Daoy (cell line): ENCODE measurements at regions not wholly inside any gene's neighbourhood (a gene's known extent, or its start where the extent isn't known, plus 50 kb on each side); places are given as distances from the start of the nearest gene placed in this dataset.
"Not testable (repeated sequence)": the region's sequence is repeated elsewhere in the genome, so short reads cannot be mapped to it uniquely, and the experiment has no call there.

Source experiments
- DNase-seq: peaks from one replicate; pipeline ENCODE4 v3.0.0-alpha.2; 2015; ENCODE audit warnings: low read depth

DNA sequence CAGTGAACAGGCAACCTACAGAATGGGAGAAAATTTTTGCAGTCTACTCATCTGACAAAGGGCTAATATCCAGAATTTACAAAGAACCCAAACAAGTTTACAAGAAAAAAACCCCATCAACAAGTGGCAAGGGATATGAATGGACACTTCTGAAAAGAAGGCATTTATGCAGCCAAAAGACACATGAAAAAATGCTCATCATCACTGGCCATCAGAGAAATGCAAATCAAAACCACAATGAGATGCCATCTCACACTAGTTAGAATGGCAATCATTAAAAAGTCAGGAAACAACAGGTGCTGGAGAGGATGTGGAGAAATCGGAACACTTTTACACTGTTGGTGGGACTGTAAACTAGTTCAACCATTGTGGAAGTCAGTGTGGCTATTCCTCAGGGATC is 80.3 kb downstream of the ZNF474 start:
- not testable (repeated sequence) for DNase-seq

DNA sequence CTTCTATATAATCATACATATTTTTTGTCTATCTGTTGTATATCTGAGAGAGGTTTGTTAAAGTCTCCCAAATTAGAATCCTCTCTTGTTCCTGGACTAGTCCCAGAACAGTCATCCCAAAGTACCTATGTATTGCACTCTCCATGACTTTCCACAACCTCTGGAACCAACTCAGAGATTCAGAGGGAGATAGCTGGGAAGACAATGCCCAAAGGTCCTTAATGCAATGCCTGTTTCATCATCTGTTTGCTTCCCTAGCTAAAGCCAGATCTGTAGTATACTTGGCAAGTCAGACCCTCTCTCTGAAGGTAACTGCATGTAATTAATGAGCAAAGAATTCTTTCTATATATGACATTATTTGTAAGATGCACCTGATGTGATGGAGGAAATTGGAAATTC is 89.4 kb downstream of the ZNF474 start:
- no peak for DNase-seq

DNA sequence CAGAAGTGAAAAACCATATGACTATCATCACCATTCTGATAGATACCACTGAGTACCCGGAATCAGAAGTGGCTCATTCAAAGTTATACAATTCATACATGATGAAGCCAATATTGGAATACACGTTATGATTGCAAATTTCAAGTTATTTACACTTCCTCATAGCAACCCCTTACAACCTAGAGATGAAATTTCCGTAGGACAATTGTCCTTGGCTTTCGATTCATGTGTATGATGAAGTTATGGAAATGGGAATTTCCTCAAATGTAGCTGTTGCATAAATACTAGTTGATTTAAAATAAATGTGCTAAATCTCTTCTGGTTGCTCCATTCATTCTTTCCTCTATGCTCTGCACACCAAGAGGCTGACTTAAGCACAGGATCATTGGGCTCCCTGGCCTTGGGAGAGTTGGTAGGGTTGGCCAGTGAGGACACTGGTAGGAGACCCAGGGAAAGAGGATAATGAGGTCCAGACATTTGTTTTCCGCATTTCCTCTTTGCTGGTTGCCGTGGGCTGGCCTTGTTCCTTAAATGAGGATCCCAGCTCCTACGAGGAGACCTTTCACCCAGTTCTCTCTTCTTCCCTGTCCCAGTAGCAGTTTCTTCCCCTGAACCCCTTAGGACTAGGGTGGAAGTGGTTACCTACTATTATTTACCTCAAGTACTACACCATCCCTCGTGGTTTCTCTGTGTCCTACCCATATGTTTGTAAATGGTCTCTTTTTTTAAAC is 90.3 kb downstream of the ZNF474 start:
- no peak for DNase-seq

DNA sequence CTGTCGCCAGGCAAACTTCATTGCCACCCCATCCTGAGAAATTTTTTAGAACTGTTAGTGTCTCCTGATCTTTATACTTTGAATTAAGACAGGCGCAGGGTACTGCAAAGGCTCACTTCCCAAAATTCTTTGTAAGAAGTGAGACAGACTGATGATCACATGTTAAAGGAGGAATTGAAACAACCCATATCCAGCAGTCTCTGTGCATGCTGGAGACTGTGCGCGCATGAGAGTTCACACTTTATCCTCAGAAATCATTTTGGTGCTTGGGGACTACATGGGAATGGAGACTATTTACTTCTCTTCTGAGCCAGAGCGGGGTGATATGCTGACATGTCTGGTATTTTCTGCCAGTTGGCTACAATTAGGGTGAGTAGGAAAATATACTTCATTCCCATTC is 91.2 kb downstream of the ZNF474 start:
- DNase-seq = no peak

DNA sequence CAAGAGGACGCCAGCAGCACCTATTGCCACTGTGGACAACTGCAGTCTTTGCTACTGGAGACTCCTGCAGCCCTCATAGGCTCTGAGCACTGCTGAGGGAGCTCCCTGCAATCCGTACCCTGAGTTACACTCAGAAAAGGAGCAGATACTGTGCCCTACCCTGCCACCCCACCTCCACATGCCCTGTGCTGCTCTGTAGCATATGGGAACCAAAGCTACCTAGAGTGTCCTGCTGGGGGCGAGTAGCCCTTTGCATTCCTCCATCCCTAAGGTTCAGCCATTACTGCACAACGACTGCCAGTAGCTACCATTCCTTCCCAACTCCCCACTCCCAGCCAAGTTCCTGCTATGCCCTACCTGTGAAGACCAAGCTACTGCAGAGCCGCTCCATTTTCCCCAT is 90.2 kb upstream of the SNCAIP start:
- no peak for DNase-seq

DNA sequence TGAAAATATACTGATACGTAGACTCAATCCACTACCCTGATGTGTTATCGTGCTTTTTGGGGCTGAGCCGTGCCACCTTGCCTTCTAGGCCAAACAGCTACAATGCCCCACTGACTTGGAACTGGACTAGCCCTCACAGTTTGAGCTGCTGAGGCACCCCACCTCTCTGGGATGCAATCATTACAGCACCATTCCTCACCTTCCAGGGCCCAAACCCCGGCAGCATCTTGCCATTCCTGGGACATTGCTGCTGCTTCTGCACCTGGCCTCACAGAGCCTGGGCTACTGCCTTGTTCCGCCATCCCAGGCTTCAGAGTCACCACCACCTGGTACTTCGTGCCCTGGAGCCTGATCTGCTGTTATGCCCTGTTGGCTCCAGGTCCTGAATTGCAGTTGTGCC is 89.5 kb upstream of the SNCAIP start:
- no peak for DNase-seq

DNA sequence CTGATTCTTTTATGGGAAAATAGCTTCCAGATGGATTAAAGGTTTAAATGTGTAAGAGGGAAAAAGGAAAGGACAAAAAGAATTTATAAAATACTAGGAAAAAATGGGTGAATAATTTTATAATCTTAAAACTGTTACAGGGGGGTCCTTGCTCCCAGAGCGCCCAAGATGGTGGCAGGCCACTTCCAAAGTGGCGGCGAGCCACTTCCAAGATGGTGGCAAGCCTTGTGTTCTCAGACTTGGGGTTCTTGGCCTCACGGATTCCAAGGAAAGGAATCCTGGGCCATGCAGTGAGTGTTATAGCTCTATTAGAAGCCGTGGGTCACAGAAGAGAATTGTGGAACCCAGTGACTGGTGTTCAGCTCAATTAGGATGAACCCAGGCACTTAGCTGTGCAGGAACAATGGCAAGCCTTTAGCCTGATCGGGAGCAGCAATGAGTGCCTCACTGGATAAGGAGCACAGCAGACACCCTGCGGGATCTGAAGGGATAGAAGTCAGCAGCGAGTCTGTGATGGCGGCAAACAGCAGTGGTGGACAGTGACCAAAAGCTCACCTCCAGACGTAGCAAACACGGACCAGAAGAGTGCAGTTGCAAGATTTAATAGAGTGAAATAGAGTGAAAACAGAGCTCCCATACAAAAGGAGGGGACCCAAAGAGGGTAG is 83.2 kb upstream of the SNCAIP start:
- no peak for DNase-seq

DNA sequence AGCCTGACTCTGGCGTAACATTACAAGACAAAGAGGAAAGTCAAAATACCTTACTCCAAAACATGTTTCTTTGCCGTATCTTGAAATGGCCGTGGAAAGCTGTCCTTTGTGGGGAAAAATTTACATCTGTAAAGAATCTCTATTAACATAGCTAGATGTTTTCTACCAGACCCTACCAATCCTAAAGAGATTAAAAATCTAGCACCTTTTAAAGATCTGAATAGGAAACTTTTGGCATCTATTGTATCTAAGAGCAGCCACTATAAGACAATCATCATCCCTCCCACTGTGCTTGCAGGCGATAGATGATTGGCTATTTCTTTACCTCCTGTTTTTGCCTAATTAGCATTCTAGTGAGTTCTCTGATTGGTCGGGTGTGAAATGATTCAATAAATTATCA is 82.5 kb upstream of the SNCAIP start:
- no peak for DNase-seq

DNA sequence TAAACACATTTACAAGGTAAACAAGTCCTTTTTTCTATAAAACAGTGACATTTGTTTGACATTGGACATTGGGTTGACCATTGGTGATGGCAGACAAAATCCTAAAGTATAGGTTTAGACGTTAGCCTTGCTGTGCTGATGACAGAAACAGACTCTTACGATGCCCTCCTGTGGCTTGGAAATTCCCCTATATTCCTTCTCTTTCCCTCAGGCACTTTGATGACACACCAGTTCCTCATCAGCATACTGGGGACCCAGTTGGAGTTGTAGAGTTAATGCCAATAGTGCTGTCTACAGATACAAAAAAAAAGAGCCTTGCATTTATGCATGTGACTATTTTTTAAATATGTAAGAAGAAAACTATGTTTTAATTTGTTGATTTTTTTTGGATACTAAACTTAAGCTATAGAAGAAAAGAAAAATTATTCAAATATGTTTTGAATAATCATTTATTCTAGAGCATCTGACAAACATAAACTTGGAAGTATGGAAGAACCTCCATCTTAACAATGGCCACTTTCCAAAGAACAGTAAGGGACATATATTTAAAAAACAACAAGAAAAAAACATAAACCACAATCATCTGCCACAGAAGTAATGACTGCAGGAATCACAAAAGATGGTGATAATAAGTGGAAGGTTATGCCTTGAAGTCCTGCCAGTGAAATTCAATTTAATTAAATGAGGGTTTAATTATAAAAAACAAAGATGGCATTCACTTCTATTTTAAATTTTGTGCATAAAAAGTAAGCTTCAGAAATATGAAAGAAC is 75.6 kb upstream of the SNCAIP start:
- peak; percentile 86 for DNase-seq

DNA sequence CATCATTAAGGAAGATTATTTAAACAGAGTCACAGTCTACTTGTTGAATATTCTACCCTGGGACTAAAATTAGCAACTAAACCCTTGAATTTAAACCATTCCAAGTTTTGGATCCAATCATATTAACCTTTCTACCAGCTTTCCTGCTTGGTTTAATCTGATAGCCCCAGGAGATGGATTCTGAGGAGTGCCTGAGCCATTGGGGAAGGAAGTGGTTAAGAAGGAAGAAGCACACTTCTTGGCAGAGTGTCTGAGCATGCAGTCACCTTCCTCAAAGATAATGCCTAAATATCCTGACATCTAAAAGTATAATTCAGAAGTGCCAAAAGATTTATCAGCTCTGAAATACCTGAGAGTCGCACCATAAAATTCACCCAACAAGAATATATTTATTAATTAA is 74.1 kb upstream of the SNCAIP start:
- DNase-seq = peak; percentile 64

DNA sequence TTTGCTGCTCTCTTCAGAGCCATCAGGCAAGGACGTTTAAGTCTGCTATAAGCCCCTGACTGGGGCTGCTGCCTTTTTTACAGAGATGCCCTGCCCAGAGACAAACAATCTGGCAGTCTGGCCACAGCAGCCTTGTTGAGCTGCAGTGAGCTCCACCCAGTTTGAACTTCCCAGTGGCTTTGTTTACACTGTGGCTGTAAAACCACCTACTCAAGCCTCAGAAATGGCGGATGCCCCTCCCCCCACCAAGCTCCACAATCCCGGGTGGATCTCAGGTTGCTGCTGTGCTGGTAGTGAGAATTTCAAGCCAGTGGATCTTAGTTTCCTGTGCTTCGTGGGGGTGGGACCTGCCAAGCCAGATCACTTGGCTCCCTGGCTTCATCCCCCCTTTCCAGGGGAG is 59.7 kb upstream of the SNCAIP start:
- DNase-seq = no peak

DNA sequence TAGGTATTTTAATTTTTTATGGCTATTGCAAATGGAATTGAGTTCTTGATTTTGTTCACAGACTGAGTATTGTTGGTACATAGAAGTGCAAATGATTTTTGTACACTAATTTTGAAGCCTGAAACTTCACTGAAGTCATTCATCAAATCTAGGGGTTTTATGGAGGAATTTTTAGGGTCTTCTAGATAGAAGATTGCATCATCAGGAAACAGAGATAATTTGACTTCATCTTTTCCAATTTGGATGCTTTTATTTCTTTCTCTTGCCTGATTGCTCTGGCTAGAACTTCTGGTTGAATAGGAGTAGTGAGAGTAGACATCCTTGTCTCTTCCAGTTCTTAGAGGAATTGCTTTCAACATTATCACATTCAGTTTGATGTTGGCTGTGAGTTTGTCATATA is 58.2 kb upstream of the SNCAIP start:
- no peak for DNase-seq

DNA sequence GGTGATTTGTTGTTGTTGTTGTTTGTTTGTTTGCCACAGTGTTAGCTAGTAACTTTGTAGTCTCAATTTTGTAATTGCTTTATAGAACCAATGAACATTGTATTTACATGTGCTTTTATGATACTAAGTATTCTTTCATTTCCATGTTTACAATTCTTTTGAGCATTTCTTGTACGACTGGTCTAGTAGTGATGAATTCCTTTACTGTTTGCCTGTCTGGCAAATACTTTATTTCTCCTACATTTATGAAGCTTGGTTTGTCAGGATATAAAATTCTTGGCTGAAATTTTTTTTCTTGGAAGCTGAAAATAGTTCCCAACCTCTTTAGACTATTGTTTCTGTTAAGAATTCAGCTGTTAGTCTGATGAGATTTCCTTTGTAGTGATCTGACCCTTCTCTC is 55.6 kb upstream of the SNCAIP start:
- no peak for DNase-seq

DNA sequence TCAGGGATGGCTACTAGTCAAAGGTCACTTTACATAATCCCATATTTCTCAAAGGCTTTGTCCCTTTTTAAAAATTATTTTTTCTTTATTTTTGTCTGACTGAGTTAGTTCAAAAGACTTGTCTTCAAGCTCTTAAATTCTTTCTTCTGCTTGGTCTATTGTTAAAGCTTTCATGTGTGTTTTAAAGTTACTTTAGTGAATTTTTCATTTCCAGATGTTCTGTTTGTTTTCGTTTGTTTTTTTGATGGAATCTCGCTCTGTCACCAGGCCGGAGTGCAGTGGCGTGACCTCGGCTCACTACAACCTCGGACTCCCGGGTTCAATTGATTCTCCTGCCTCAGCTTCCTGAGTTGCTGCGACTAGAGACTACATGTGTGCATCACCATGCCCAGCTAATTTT is 55.0 kb upstream of the SNCAIP start:
- no peak for DNase-seq

DNA sequence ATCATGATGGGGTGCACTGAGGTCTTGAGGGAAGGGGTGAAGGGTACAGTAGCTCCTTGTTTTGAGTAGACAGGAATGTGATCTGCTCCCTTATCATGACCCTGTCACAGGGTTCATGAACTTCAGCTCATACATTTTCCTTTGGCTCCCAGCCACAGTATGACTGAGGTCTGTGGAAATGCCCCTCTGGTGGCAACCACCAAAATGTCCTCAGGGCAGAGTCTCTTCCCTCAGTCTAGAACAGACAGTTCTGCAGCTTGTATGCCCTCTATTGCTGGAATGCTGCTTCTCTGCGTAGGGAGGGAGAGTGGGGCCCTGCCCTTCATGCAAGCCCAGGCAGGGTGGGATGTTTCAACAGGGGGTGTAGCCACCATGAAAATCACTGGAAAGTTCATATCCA is 53.8 kb upstream of the SNCAIP start:
- DNase-seq = peak; percentile 28

DNA sequence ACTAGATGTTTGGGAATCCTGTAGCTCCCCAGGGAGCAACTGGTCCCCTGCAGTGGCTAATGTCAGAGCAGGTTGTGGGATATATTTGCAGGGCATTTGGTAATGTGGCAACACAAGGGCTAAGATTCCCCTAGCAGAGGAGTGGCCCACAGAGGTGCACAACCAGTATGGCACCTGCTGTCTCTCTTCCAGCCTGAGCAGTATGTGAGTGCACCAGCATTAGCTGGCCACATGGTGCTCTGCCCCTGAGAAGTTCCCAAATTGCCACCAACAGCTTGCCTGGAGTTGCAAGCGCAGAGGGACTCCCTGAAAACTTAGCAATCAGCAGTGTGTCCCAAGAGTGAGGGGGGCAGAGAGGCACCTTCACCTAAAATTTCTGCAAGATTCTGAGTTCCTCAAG is 53.2 kb upstream of the SNCAIP start:
- DNase-seq = no peak

DNA sequence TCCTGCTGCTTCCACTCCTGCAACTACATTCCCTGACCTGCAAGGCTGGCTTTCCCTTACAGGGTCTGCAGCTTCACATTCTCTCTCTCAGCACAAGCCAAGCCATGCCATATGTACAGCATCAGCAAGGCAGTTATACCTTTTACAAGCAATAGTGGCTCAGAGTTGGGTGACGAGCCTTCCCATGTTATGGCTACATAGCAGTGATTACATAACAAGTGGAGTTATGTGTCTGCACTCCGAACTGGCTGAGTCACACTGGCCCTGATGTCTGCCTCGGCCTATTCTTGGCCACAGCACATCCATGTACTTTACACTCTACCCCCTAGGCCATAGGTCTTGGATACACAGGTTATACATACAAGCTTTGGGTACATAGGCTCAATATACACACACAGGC is 52.0 kb upstream of the SNCAIP start:
- DNase-seq = peak; percentile 87

DNA sequence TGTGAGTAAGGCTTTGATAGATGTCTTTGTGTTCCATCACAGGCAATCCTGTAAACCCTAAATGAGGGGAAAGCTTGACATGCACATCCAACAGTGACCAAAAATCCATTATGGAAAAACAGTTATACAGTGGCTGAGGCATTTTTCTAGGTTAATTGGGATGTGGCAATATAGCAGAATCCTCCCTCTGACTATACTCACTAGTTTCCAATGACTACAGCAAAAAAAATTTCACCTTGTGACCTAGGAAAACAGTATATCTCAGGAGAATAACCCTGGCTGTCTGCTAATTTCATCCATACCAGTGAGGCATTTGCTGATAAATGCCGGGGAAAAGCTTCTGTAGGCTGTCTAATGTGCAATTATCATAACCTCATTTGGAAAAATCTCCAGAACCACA is 49.9 kb upstream of the SNCAIP start:
- DNase-seq = peak; percentile 11
